ENCODE measurements at regions not wholly inside any gene's neighbourhood (a gene's known extent, or its start where the extent isn't known, plus 50 kb on each side); places are given as distances from the start of the nearest gene placed in this dataset.

DNA sequence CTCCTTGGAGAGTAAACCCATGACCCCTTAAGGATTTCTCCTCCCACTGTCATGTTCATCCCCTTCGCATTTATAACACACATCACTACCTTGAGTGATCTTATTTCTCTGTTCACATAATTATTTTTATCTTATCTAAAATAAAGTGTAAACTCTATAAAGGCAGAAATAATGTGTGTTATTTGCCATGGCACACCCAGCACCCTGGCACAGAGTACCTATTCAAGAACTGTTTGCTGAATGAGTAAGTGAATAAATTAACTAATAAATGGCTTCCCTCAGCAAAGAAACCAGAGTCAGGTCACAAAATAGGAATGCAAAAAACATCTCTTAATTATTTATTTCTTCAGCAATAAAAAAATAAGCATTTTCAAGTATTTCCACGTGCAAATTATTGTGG, 330.3 kb upstream of the GHITM start:
- Histone ChIP-seq H3K4me3 (replicated peaks in 1 of 3; ENCODE audit: low read depth in 2 of 3, low read length in 3 of 3) (no peak overlapping the region), H3K4me1 (ENCODE audit: control insufficient read depth in 1 of 2, insufficient read depth in 2 of 2, low read length in 2 of 2) (no peaks in the 10 kb centered on the region), H3K27me3 (ENCODE audit: control insufficient read depth in 2 of 2, insufficient read depth in 2 of 2, low read length in 2 of 2) (no peaks in the 10 kb centered on the region), H3K9ac (ENCODE audit: insufficient read depth, low read length, poor library complexity, severe bottlenecking) (no peak overlapping the region), H3K4me2 (replicated peaks; ENCODE audit: extremely low read depth, low read length, poor library complexity, severe bottlenecking) (no peak overlapping the region), H3K9me3 (replicated peaks in 1 of 2; ENCODE audit: control insufficient read depth in 1 of 2, insufficient read depth in 1 of 2, low read length in 2 of 2) (no peaks in the 10 kb centered on the region), H3K79me2 (ENCODE audit: insufficient read depth, low read length) (no peaks in the 10 kb centered on the region), H3K27ac (ENCODE audit: low read depth in 1 of 2, low read length in 2 of 2) (no peak overlapping the region), H4K20me1 (ENCODE audit: insufficient read depth, low read length) (no peaks in the 10 kb centered on the region), H2AFZ (ENCODE audit: insufficient read depth, low read depth, low read length, poor library complexity, severe bottlenecking) (no peak overlapping the region), H3K36me3 (replicated peaks in 1 of 2; ENCODE audit: control insufficient read depth in 1 of 2, insufficient read depth in 2 of 2, low read length in 2 of 2) (no peaks in the 10 kb centered on the region)
- DNase-seq, result no peak
- Mint-ChIP-seq H3K27ac (no peak overlapping the region), H3K27me3 (ENCODE audit: low read depth in 3 of 3) (no peaks in the 10 kb centered on the region), H3K4me1 (no peaks in the 10 kb centered on the region), H3K36me3 (no peaks in the 10 kb centered on the region), H3K4me3 (no peak overlapping the region), H3K9me3 (no peaks in the 10 kb centered on the region)
- intact Hi-C loops (cut with micrococcal nuclease), result no loop called here
- TF ChIP-seq, protein P1, sequence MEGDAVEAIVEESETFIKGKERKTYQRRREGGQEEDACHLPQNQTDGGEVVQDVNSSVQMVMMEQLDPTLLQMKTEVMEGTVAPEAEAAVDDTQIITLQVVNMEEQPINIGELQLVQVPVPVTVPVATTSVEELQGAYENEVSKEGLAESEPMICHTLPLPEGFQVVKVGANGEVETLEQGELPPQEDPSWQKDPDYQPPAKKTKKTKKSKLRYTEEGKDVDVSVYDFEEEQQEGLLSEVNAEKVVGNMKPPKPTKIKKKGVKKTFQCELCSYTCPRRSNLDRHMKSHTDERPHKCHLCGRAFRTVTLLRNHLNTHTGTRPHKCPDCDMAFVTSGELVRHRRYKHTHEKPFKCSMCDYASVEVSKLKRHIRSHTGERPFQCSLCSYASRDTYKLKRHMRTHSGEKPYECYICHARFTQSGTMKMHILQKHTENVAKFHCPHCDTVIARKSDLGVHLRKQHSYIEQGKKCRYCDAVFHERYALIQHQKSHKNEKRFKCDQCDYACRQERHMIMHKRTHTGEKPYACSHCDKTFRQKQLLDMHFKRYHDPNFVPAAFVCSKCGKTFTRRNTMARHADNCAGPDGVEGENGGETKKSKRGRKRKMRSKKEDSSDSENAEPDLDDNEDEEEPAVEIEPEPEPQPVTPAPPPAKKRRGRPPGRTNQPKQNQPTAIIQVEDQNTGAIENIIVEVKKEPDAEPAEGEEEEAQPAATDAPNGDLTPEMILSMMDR (IDR thresholded peaks at IDR 0.05), result no peak
- WGBS (ENCODE audit: insufficient coverage), result no CpG with 5 or more reads among the region's 2 CpGs

- H3K4me1 Mint-ChIP-seq, result no peaks in the 10 kb centered on the region
- no peak overlapping the region for H3K4me3 Mint-ChIP-seq
- H3K36me3 Mint-ChIP-seq, result no peaks in the 10 kb centered on the region
- H3K9ac ChIP-seq (ENCODE audit: insufficient read depth, low read length, poor library complexity, severe bottlenecking), result no peak overlapping the region
- peaks cover 0 to 4% (median 0%) of the 10 kb centered on the region in 7 donors for H3K9me3 Mint-ChIP-seq
- H2AFZ ChIP-seq (ENCODE audit: insufficient read depth, low read depth, low read length, poor library complexity, severe bottlenecking), result no peak overlapping the region
- no peaks in the 10 kb centered on the region for H3K9me3 ChIP-seq (replicated peaks in 1 of 2; ENCODE audit: control insufficient read depth in 1 of 2, insufficient read depth in 1 of 2, low read length in 2 of 2)
- peaks cover 0 to 2% (median 0%) of the 10 kb centered on the region in 3 donors for H3K27me3 Mint-ChIP-seq (ENCODE audit: low read depth in 3 of 3)
- H3K4me3 ChIP-seq (replicated peaks in 1 of 3; ENCODE audit: low read depth in 2 of 3, low read length in 3 of 3), result no peak overlapping the region
- intact Hi-C loops (cut with micrococcal nuclease), result no loop called here
- H3K27ac ChIP-seq (ENCODE audit: low read depth in 1 of 2, low read length in 2 of 2), result no peak overlapping the region
- no peak overlapping the region for H3K27ac Mint-ChIP-seq
- H3K4me2 ChIP-seq (replicated peaks; ENCODE audit: extremely low read depth, low read length, poor library complexity, severe bottlenecking), result no peak overlapping the region
- no peaks in the 10 kb centered on the region for H4K20me1 ChIP-seq (ENCODE audit: insufficient read depth, low read length)
- WGBS (ENCODE audit: insufficient coverage), result 80% methylated on average over 2 of the region's 2 CpGs
- no peaks in the 10 kb centered on the region for H3K36me3 ChIP-seq (replicated peaks in 1 of 2; ENCODE audit: control insufficient read depth in 1 of 2, insufficient read depth in 2 of 2, low read length in 2 of 2)
- no peaks in the 10 kb centered on the region for H3K79me2 ChIP-seq (ENCODE audit: insufficient read depth, low read length)
- no peaks in the 10 kb centered on the region for H3K27me3 ChIP-seq (ENCODE audit: control insufficient read depth in 2 of 2, insufficient read depth in 2 of 2, low read length in 2 of 2)
- TF ChIP-seq, protein P1 (IDR thresholded peaks at IDR 0.05), result no peak
- no peaks in the 10 kb centered on the region for H3K4me1 ChIP-seq (ENCODE audit: control insufficient read depth in 1 of 2, insufficient read depth in 2 of 2, low read length in 2 of 2)
- no peak for DNase-seq
These were observed 322.4 kb upstream of the GHITM start for GRCh38 chr10:83816942-83817341.

Data from CD14-positive monocyte (primary cell).